HG03196 (cell line): ENCODE measurements at regions not wholly inside any gene's neighbourhood (a gene's known extent, or its start where the extent isn't known, plus 50 kb on each side); places are given as distances from the start of the nearest gene placed in this dataset.

Source experiments
- ATAC-seq: cut with Tn5 transposase; IDR thresholded peaks from one replicate; pipeline ENCODE4 v1.9.1; 2021; ENCODE audit not compliant: unreplicated experiment

DNA sequence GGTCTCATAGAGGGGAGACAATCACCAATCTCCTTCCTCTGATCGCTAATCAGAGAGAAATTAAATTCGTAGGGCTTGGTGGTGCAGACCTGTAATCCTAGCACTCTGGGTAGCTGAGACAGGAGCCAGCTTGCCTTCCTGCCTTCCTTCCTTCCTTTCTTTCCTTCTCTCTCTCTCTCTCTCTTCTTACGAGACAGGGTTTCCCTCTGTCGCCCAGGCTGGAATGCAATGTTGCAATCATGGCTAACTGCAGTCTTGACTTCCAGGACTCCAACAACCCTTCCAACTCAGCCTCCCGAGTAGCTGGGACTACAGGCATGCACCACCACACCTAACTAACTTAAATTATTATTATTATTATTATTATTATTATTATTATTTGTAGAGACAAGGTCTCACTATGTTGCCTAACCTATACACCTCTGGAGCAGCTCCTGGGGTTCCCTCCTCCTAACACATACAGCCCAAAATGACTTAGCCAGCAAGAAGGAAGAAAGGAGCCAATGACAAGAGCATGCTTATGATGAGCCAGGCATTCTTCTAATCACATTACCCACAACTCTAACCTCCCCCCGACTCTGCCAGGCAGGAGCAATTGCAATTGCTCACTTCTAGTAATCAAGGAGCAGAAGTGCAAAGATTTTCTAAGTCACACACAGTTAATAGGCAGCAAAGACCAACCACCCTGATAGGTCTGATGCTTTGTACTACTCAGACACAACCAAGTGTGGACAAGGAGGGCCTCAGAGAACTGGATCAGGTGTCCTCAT lies 105.4 kb upstream of the F3 start:
- no peak for ATAC-seq

- ATAC-seq = no peak
These were observed 104.6 kb upstream of the F3 start for GRCh38 chr1:94646141-94646643.

- ATAC-seq = no peak
These were observed 102.8 kb upstream of the F3 start for GRCh38 chr1:94644352-94644751.

DNA sequence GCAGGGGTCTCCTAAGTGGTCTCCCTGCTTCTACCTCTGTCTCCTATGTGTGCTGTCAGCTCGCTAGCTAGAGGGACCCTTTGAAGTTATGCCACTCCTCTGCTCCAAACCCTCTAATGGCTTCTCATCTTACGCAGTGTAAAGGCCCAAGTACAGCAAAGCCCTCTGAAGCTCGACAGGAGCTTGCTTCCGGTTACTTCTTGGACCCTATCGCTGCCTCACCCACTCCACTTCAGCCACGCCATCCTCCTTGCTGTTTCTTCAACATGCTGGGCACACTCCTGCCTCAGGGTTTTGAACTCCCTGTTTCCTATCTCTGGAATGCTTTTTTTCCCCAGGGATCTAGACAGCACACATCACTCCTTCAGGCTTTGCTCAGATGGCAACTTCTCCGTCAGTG lies 102.3 kb upstream of the F3 start:
- no peak for ATAC-seq

- no peak for ATAC-seq
These were observed 101.2 kb upstream of the F3 start for GRCh38 chr1:94642617-94643321.

DNA sequence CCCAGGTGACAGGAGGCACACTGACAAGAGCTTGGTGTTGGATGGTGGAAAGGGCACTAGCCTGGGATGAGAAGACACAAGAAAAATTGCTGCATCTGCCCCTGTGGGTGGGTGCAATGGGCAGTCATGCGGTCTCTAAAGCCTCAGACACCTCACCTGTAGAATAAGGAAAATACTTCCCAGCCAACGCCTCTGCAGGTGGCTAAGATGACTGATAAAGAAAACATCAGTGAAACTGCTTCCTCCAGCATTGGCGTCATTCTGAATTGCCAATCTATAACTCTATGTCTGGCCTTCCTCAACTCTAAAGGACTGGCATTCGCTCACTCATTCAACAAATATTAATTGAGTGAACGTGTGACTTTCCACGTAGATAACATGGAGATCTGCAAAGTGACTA lies 100.4 kb upstream of the F3 start:
- no peak for ATAC-seq

DNA sequence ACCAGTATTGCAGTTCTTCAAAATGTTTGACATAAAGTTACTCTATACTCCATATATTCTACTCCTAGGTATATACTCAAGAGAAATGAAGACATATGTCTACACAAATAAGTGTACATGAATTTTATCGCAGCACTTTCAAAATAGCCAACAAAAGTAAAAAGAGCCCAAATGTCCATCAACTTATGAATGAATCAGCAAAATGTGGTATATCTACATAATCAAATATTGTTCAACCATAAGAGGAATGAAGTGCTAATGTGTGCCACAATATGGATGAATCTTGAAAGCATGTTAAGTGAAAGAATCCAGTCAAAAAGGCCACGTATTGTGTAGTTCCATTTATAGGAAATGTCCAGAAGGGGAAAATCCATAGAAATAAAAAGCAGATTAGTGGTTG lies 98.6 kb upstream of the F3 start:
- no peak for ATAC-seq

DNA sequence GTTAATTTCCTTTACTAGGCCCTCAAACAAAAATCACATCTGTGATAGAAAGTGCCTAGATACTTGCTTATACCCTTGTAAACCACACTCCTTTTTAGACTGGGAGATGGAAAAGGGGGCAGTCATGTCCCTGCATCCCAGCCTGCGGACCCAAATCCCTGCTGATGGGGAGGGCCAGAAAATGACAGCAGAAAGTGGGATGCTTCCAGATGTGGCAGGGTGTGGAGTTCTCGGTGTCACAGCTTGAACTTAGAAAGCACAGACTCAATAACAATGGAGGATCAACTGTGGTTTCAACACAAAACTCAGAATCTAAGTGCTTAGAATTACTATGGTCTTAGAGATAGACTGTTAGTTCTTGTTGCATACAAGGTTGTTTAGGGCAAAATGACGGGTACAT lies 95.6 kb upstream of the F3 start:
- no peak for ATAC-seq

DNA sequence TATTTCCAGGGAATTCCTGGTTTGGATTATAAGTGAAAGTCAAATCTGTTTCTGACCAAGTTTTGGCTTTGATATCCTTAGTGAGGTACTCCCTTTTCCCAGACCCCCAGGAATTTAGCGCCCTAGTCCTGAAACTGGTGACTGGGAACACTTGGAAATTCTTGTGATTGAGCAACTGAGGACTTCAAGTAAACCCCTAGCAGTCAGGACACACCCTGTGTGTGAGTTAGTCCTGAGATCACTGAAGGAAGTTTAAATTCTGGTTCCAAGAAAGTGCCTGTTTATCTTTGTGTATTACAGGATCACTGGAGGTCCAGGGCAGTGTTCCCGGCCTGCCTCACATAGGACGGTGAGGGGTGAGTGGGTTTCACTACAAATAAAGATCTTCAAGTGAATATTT lies 95.1 kb upstream of the F3 start:
- no peak for ATAC-seq

- ATAC-seq = no peak
These were observed 94.5 kb upstream of the F3 start for GRCh38 chr1:94636100-94636499.

DNA sequence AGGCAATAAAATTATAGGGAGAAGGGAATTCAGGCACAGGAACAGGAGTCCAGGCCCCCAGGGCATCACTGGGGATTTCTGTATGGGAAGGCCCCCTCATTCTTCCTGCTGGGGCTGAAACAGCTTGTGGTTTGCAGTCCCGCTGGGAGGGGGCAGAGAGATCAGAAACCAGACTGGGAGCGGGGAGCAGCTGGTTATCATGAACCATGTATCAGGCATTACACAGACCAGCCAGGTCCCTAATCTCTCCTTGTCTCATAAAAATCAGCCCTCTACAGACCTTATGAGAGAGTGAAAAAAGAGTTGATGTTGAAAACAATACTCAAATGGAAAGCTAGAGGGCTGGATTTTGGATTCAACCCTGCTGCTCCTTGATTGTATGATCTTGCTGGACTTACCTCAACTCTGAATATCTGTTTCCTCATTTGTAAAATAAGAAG lies 93.4 kb upstream of the F3 start:
- no peak for ATAC-seq

DNA sequence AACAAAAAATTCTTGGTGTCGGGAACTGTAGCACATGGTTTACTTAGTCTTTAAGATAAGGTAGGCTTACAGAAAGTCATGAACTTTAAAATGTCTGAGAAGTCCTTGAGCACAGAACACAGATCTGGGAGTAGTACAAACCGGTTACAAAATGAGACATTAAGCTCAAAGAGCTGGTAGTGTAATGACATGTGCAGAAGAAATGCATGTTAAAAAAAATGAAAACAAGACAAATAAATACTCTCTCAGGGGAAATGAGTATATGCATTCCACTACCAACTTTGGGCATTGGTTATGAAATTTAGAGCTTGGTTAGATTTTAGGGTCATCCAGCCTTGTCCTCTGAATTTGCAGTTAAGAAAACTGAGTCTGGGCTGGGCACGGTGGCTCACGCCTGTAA lies 91.5 kb upstream of the F3 start:
- no peak for ATAC-seq

- no peak for ATAC-seq
These were observed 88.0 kb upstream of the F3 start for GRCh38 chr1:94629259-94630181.

GRCh38 chr1:94628499-94628843 lies 86.9 kb upstream of the F3 start:
- no peak for ATAC-seq

- no peak for ATAC-seq
These were observed 86.4 kb upstream of the F3 start for GRCh38 chr1:94627771-94628498.

DNA sequence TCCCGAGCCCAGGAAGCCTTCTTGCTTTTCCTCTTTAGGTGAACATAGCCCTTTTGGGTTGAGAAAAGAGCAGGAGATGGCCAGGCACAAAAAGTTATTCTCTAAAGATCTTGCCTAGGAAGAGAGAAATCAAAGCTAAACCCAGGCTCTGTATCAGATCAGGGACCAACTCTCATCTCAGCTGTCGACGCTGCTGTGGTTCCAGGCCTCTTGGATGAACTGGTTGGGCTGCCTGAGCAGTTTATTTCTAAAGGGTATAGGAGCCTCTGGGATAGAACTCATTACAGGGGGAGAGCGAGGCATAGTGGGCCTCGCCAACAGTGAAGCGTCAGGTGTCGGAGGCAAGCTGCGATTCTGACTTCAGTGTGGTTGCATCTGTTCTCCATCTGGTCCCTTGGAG lies 82.6 kb upstream of the F3 start:
- ATAC-seq = no peak

DNA sequence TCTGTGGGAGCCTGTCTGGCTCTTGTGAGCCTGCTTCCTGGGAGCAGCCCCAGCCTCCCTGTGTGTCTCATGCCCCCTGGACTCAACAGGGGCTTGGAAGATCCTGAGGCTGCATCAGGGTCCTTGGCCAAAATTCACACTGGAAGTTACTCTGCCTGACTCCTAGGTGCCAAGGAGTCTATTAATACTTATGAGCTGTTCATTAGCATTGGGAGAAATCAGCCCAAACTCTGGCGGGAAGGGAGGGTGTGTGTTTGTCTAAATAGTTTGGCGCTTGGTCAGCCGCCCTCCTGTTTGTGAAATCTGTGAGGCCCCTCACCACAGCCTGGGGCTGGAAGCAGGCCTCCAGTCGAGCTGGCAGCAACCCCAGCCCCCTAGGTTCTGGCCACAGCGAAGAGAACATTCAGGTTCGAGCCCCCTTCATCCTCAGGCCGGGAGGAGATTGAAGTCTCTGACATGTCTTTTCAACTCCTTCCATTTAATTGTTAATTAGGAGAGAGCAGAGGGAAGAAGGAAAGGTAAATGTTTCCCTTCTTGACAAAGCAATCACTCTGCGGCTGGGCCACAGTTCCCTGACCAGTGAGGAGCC lies 82.1 kb upstream of the F3 start:
- no peak for ATAC-seq

DNA sequence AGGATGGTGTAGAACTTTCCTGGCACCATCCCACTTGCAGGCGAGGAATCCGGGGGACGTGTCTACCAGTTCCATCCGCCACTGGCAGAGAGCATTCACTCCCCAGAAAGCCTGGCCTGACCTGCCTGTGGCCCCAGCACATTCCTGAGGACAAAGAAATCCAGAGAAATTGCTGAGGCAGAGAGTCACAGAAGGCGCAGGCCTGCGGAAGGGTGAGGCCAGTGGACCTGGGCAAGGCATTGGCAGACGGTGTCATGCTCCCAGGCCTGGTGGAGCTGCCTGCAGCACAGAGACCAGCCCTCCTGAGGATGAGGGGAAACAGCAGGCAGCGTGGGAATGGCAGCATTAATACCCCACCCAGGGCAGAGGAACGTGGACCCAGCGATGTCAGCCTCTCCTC lies 81.2 kb upstream of the F3 start:
- no peak for ATAC-seq

DNA sequence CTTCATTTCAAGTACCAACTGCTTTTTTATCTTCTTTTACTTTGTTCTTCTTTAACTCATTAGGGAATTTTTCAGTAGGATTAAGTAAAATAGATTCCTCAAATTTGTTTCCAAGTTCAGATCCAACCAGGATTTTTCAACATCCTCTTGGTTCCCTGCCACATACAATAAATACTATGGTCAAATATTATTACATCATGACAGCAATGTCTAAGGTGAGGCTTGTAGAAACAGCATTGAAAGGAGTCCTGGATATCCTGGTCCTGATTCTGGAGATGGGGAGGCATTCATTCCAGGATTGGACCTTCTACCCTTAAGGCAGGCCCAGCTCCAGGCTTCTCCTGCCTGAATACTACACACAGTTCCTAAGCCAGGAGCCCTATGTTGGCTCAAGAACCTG lies 80.2 kb upstream of the F3 start:
- no peak for ATAC-seq

- ATAC-seq = no peak
These were observed 79.8 kb upstream of the F3 start for GRCh38 chr1:94621395-94621794.
